Osteocyte (in vitro differentiated cells): ENCODE measurements at regions not wholly inside any gene's neighbourhood (a gene's known extent, or its start where the extent isn't known, plus 50 kb on each side); places are given as distances from the start of the nearest gene placed in this dataset.

Experiments
- DNase-seq: peaks from one replicate; pipeline ENCODE4 v3.0.0; 2021; ENCODE audit warnings: mixed read lengths; ENCODE audit not compliant: unreplicated experiment; ENCODE audit errors: extremely low spot score
- H3K27ac Mint-ChIP-seq: one replicate; pipeline ENCODE4 v1.8.0; 2021; ENCODE audit warnings: mild to moderate bottlenecking, mixed read lengths; ENCODE audit not compliant: unreplicated experiment
- H3K27me3 Mint-ChIP-seq: one replicate; pipeline ENCODE4 v1.8.0; 2021; ENCODE audit warnings: mixed read lengths; ENCODE audit not compliant: unreplicated experiment
- H3K36me3 Mint-ChIP-seq: one replicate; pipeline ENCODE4 v1.8.0; 2021; ENCODE audit warnings: mixed read lengths; ENCODE audit not compliant: unreplicated experiment
- H3K4me1 Mint-ChIP-seq: one replicate; pipeline ENCODE4 v1.8.0; 2021; ENCODE audit warnings: mixed read lengths; ENCODE audit not compliant: unreplicated experiment
- H3K4me3 Mint-ChIP-seq: one replicate; pipeline ENCODE4 v1.8.0; 2021; ENCODE audit warnings: mild to moderate bottlenecking, moderate library complexity, mixed read lengths; ENCODE audit not compliant: unreplicated experiment
- H3K9me3 Mint-ChIP-seq: one replicate; pipeline ENCODE4 v1.8.0; 2021; ENCODE audit warnings: mixed read lengths; ENCODE audit not compliant: unreplicated experiment
- TF ChIP-seq, protein P1 (sequence below): fragments of 200-600 bp; sonication (generic); IDR thresholded peaks from 2 replicates; pipeline ENCODE4 v1.5.0; 2021; ENCODE audit warnings: antibody characterized with exemption, mild to moderate bottlenecking, moderate library complexity

DNA sequence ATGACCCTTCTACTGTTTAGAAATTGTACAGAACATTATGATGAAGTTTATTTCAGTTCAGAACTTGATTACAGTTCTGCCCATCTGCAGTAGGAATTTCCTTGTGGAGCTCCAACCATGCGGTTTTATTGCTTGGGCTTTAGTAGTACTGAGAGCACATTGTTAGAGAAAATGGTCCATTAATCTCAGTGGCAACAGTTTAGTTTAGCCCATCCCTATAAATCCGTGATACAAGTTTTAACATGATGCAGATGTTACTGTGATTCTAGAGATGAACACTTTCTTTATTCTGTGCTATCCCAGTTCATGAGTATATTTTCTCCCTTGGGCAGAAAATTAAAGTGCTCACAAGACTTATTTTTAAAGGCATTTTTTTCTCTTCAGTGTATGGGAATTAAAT, 84.8 kb upstream of the FZD8 start:
- TF ChIP-seq, protein P1, sequence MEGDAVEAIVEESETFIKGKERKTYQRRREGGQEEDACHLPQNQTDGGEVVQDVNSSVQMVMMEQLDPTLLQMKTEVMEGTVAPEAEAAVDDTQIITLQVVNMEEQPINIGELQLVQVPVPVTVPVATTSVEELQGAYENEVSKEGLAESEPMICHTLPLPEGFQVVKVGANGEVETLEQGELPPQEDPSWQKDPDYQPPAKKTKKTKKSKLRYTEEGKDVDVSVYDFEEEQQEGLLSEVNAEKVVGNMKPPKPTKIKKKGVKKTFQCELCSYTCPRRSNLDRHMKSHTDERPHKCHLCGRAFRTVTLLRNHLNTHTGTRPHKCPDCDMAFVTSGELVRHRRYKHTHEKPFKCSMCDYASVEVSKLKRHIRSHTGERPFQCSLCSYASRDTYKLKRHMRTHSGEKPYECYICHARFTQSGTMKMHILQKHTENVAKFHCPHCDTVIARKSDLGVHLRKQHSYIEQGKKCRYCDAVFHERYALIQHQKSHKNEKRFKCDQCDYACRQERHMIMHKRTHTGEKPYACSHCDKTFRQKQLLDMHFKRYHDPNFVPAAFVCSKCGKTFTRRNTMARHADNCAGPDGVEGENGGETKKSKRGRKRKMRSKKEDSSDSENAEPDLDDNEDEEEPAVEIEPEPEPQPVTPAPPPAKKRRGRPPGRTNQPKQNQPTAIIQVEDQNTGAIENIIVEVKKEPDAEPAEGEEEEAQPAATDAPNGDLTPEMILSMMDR, result no peak
- no peaks in the 10 kb centered on the region for H3K36me3 Mint-ChIP-seq
- no peaks in the 10 kb centered on the region for H3K4me1 Mint-ChIP-seq

GRCh38 chr10:35723992-35724391, 81.9 kb upstream of the FZD8 start:
- Mint-ChIP-seq H3K36me3 (no peaks in the 10 kb centered on the region), H3K4me1 (no peaks in the 10 kb centered on the region), H3K4me3 (no peak overlapping the region), H3K27me3 (peaks cover 52% of the 10 kb centered on the region), H3K9me3 (no peaks in the 10 kb centered on the region), H3K27ac (no peak overlapping the region)
- DNase-seq, result no peak
- TF ChIP-seq, protein P1, result no peak

More for the DNA sequence above, 84.8 kb upstream of the FZD8 start:
- Mint-ChIP-seq H3K27me3 (peaks cover 46% of the 10 kb centered on the region), H3K9me3 (no peaks in the 10 kb centered on the region), H3K27ac (no peak overlapping the region), H3K4me3 (no peak overlapping the region)
- no peak for DNase-seq

DNA sequence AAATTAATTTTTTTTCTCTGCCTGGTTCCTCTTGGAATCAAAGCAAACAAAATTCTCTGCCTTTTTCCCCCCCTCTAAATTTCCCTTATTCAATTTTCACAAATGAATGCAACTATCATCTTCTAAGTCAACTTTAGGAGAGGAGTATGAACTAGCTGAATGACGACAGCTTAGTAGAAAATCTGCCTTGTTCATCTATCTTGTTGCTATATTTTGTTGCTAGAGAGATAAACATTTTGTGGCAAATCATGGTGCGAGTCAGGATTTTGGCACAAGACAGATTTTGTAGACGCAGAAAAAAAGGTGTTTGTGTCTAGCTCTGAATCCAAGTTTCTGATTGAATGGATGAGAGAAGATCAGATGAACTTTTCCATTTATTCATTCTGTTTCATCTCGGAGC, 81.0 kb upstream of the FZD8 start:
- TF ChIP-seq, protein P1, result no peak
- H3K4me3 Mint-ChIP-seq, result no peak overlapping the region
- peaks cover 58% of the 10 kb centered on the region for H3K27me3 Mint-ChIP-seq
- no peaks in the 10 kb centered on the region for H3K9me3 Mint-ChIP-seq
- H3K4me1 Mint-ChIP-seq, result no peaks in the 10 kb centered on the region
- no peak for DNase-seq
- H3K27ac Mint-ChIP-seq, result no peak overlapping the region
- H3K36me3 Mint-ChIP-seq, result no peaks in the 10 kb centered on the region

GRCh38 chr10:35722636-35723035, 80.5 kb upstream of the FZD8 start:
- TF ChIP-seq, protein P1, result no peak
- no peak for DNase-seq

GRCh38 chr10:35722226-35722625, 80.1 kb upstream of the FZD8 start:
- H3K27me3 Mint-ChIP-seq, result peaks cover 53% of the 10 kb centered on the region
- TF ChIP-seq, protein P1, result no peak
- no peak overlapping the region for H3K27ac Mint-ChIP-seq
- no peaks in the 10 kb centered on the region for H3K9me3 Mint-ChIP-seq
- no peaks in the 10 kb centered on the region for H3K4me1 Mint-ChIP-seq
- H3K36me3 Mint-ChIP-seq, result no peaks in the 10 kb centered on the region
- H3K4me3 Mint-ChIP-seq, result no peak overlapping the region
- DNase-seq, result no peak

More at GRCh38 chr10:35722636-35723035, 80.5 kb upstream of the FZD8 start:
- Mint-ChIP-seq H3K27me3 (peaks cover 55% of the 10 kb centered on the region), H3K4me3 (no peak overlapping the region), H3K27ac (no peak overlapping the region), H3K9me3 (no peaks in the 10 kb centered on the region), H3K4me1 (no peaks in the 10 kb centered on the region), H3K36me3 (no peaks in the 10 kb centered on the region)
